Kidney (tissue), 13 donors: ENCODE measurements at regions not wholly inside any gene's neighbourhood (a gene's known extent, or its start where the extent isn't known, plus 50 kb on each side); places are given as distances from the start of the nearest gene placed in this dataset.

ENCODE experiments used
- DNase-seq, 5 donors: peaks; one replicate each; pipeline ENCODE4 v3.0.0-alpha.2; 2013 to 2020
- FAIRE-seq: peaks from 2 replicates; lab custom pipeline; 2012; peaks lifted over from hg19 to GRCh38; lab: Jason Lieb, UNC
- H3K27ac ChIP-seq, 2 donors: one replicate each; pipeline ENCODE4 v1.7.0; 2013; ENCODE audit warnings: low read depth in 2 of 2, low read length in 2 of 2, inconsistent platforms in 1 of 2
- H3K27me3 ChIP-seq: one replicate; pipeline ENCODE4 v1.7.1; 2013; ENCODE audit warnings: low read length, inconsistent platforms; ENCODE audit not compliant: control insufficient read depth, insufficient read depth
- H3K36me3 ChIP-seq, 3 donors: one replicate each; pipeline versions ENCODE4 v1.7.0 to v1.7.1; 2013; ENCODE audit warnings: low read length in 3 of 3, control low read depth in 1 of 3, inconsistent platforms in 1 of 3; ENCODE audit not compliant: insufficient read depth in 3 of 3, control insufficient read depth in 2 of 3
- H3K4me1 ChIP-seq, 3 donors: one replicate each; pipeline versions ENCODE4 v1.7.0 to v1.7.1; 2013; ENCODE audit warnings: low read length in 3 of 3, inconsistent platforms in 1 of 3, low read depth in 1 of 3; ENCODE audit not compliant: control insufficient read depth in 2 of 3, insufficient read depth in 2 of 3
- H3K4me3 ChIP-seq, 3 donors: one replicate each; pipeline versions ENCODE4 v1.7.0 to v1.8.1; 2013; ENCODE audit warnings: low read length in 3 of 3, control low read depth in 1 of 3, inconsistent platforms in 1 of 3
- H3K9ac ChIP-seq, 3 donors: one replicate each; pipeline versions ENCODE4 v1.7.0 to v1.7.1; 2013; ENCODE audit warnings: low read length in 3 of 3, control low read depth in 1 of 3, inconsistent platforms in 1 of 3
- H3K9me3 ChIP-seq, 3 donors: one replicate each; pipeline versions ENCODE4 v1.7.0 to v1.7.1; 2013; ENCODE audit warnings: low read length in 3 of 3, control low read depth in 1 of 3, inconsistent platforms in 1 of 3; ENCODE audit not compliant: control insufficient read depth in 2 of 3, insufficient read depth in 1 of 3
- CTCF ChIP-seq: IDR thresholded peaks from 3 replicates; pipeline ENCODE4 v1.5.1; 2012; ENCODE audit warnings: mild to moderate bottlenecking, moderate library complexity, borderline replicate concordance; ENCODE audit not compliant: insufficient read depth; ENCODE audit errors: extremely low read depth
- intact Hi-C: fragments of 100-400 bp; cut with DNase I; formaldehyde crosslinking; loops from one replicate; pipeline ENCODE4 v1.11.1; 2022
- donor health status: control.
- donor health status: control.
- donor health status: control.
- donor health status: control.
- donor health status: control.
- donor health status: DM: yes; HTN: yes; CAD: no.
- donor health status: Normal renal cell carcinoma (clear cell type).

DNA sequence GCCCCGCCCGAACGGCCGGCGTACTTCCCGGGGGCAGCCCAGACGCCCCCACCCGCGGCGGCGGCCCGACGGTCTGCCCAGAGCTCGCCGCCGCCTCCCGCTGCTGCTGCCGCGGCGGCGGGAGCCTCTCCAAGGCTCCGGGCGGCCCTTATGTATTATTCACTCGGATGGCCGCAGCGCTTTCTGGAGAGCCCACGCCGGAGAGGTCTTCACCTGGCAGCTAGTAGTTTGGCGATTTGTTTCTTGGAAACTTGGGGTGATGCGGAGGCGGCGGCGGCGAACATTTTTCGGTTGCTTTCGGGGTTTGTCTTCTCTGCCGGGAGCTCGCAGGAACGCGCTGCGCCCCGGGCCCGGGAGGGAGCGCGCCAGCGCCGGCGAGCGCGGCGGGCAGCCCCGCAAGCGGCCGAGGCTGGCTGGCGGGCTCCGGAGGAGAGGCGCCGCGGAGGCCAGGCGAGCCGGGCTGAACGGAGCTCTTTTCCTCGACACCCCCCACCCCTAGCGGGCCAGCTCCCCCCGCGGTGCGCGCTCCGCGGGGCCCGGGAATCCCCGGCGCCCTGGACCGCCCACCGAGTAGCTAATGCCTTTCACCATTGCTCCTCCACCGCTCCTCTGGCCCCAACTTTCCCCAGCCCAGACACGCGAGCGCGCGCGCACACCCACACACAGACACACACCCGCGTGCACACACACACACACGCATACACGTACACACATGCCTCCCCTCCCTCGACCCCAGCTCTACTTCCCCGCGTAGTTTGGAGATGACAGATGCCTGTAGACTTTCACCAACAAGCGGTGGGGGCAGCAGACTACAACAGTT is 113.5 kb downstream of the DHX15 start:
- intact Hi-C loops, result no loop called here
- Histone ChIP-seq H3K4me3 (peak overlapping the region in 2 of 3 donors; percentile 60 to 67), H3K4me1 (peaks cover 0 to 13% (median 0%) of the 10 kb centered on the region in 3 donors), H3K9ac (peak overlapping the region in 1 of 3 donors; percentile 10), H3K9me3 (no peaks in the 10 kb centered on the region), H3K27ac (peak overlapping the region in 1 of 2 donors; percentile 1), H3K27me3 (no peaks in the 10 kb centered on the region), H3K36me3 (no peaks in the 10 kb centered on the region)
- peak; percentile 63 to 82 (median 75) for DNase-seq
- TF ChIP-seq CTCF, result no peak
- no peak for FAIRE-seq

GRCh38 chr4:24468071-24468470 is 116.3 kb downstream of the DHX15 start:
- no peaks in the 10 kb centered on the region for H3K27me3 ChIP-seq
- no peak for TF ChIP-seq CTCF
- no peaks in the 10 kb centered on the region for H3K9me3 ChIP-seq
- DNase-seq, result no peak
- intact Hi-C loops, result no loop called here
- H3K4me1 ChIP-seq, result peaks cover 0 to 9% (median 0%) of the 10 kb centered on the region in 3 donors
- FAIRE-seq, result no peak
- H3K36me3 ChIP-seq, result no peaks in the 10 kb centered on the region
- H3K4me3 ChIP-seq, result no peak overlapping the region
- no peak overlapping the region for H3K9ac ChIP-seq
- H3K27ac ChIP-seq, result no peak overlapping the region

GRCh38 chr4:24464566-24464965 is 119.8 kb downstream of the DHX15 start:
- TF ChIP-seq CTCF, result no peak

More at GRCh38 chr4:24464566-24464965, 119.8 kb downstream of the DHX15 start:
- intact Hi-C loops, result no loop called here
- no peaks in the 10 kb centered on the region for H3K9me3 ChIP-seq
- DNase-seq, result peak in 1 of 5 donors; percentile 16
- no peaks in the 10 kb centered on the region for H3K4me1 ChIP-seq
- no peak overlapping the region for H3K9ac ChIP-seq
- no peak for FAIRE-seq
- no peaks in the 10 kb centered on the region for H3K36me3 ChIP-seq
- no peak overlapping the region for H3K27ac ChIP-seq
- no peak overlapping the region for H3K4me3 ChIP-seq
- no peaks in the 10 kb centered on the region for H3K27me3 ChIP-seq
